H9 (cell line): ENCODE measurements at regions not wholly inside any gene's neighbourhood (a gene's known extent, or its start where the extent isn't known, plus 50 kb on each side); places are given as distances from the start of the nearest gene placed in this dataset.

Source experiments
- DNase-seq: peaks from one replicate; pipeline ENCODE4 v3.0.0-alpha.2; 2017
- H2AFZ ChIP-seq: one replicate; pipeline ENCODE4 v1.6.1; 2013; ENCODE audit warnings: mild to moderate bottlenecking, low read length, control low read depth, moderate library complexity
- H2AK5ac ChIP-seq: 2 replicates; pipeline ENCODE4 v1.6.1; 2013; ENCODE audit warnings: low read length, control low read depth, mixed read lengths; ENCODE audit not compliant: insufficient read length
- H2BK120ac ChIP-seq: one replicate; pipeline ENCODE4 v1.6.1; 2013; ENCODE audit warnings: low read depth, mild to moderate bottlenecking, low read length, control low read depth, inconsistent platforms; ENCODE audit not compliant: poor library complexity, severe bottlenecking
- H2BK12ac ChIP-seq: 2 replicates; pipeline ENCODE4 v1.6.1; 2013; ENCODE audit warnings: low read length, control low read depth, mixed read lengths, low read depth; ENCODE audit not compliant: insufficient read length
- H2BK15ac ChIP-seq: 2 replicates; pipeline ENCODE4 v1.6.1; 2013; ENCODE audit warnings: low read depth, low read length, control low read depth
- H2BK20ac ChIP-seq: one replicate; pipeline ENCODE4 v1.6.1; 2013; ENCODE audit warnings: low read depth, mild to moderate bottlenecking, low read length, control low read depth, inconsistent platforms; ENCODE audit not compliant: poor library complexity, severe bottlenecking
- H2BK5ac ChIP-seq: 2 replicates; pipeline ENCODE4 v1.6.1; 2013; ENCODE audit warnings: low read length, control low read depth, mixed read lengths; ENCODE audit not compliant: insufficient read length
- H3K14ac ChIP-seq: 2 replicates; pipeline ENCODE4 v1.6.1; 2013; ENCODE audit warnings: low read length, control low read depth; ENCODE audit not compliant: insufficient read depth
- H3K18ac ChIP-seq: 2 replicates; pipeline ENCODE4 v1.6.1; 2013; ENCODE audit warnings: low read depth, mild to moderate bottlenecking, mixed read lengths, low read length, control low read depth; ENCODE audit not compliant: insufficient read length
- H3K23ac ChIP-seq: 2 replicates; pipeline ENCODE4 v1.6.1; 2013; ENCODE audit warnings: low read length, control low read depth, mixed read lengths, low read depth; ENCODE audit not compliant: insufficient read length
- H3K23me2 ChIP-seq: 2 replicates; pipeline ENCODE4 v1.6.1; 2013; ENCODE audit warnings: low read depth, mild to moderate bottlenecking, mixed read lengths, low read length, control low read depth; ENCODE audit not compliant: insufficient read length, poor library complexity, severe bottlenecking
- H3K27ac ChIP-seq: 2 replicates; pipeline ENCODE4 v1.5.1; 2013; ENCODE audit warnings: low read length, control low read depth, mixed read lengths, low read depth; ENCODE audit not compliant: insufficient read length
- H3K27me3 ChIP-seq: 2 replicates; pipeline ENCODE4 v1.6.1; 2013; ENCODE audit warnings: low read length, control low read depth, inconsistent platforms; ENCODE audit not compliant: insufficient read depth
- H3K4ac ChIP-seq: 2 replicates; pipeline ENCODE4 v1.6.1; 2013; ENCODE audit warnings: low read depth, mild to moderate bottlenecking, control low read depth, inconsistent platforms, low read length, moderate library complexity
- H3K4me1 ChIP-seq: 2 replicates; pipeline ENCODE4 v1.6.1; 2013; ENCODE audit warnings: low read length, control low read depth, inconsistent platforms; ENCODE audit not compliant: insufficient read depth
- H3K4me2 ChIP-seq: 2 replicates; pipeline ENCODE4 v1.6.1; 2013; ENCODE audit warnings: low read length, control low read depth, mixed read lengths; ENCODE audit not compliant: insufficient read length, insufficient read depth
- H3K56ac ChIP-seq: 2 replicates; pipeline ENCODE4 v1.6.1; 2013; ENCODE audit warnings: low read depth, mild to moderate bottlenecking, mixed read lengths, low read length, control low read depth; ENCODE audit not compliant: insufficient read length
- H3K79me1 ChIP-seq: 2 replicates; pipeline ENCODE4 v1.6.1; 2013; ENCODE audit warnings: low read depth, mild to moderate bottlenecking, moderate library complexity, low read length, control low read depth, inconsistent platforms; ENCODE audit not compliant: insufficient read depth, poor library complexity, severe bottlenecking
- H3K79me2 ChIP-seq: 2 replicates; pipeline ENCODE4 v1.6.1; 2013; ENCODE audit warnings: low read length, control low read depth, inconsistent platforms; ENCODE audit not compliant: insufficient read depth
- H3K9ac ChIP-seq: 2 replicates; pipeline ENCODE4 v1.6.1; 2013; ENCODE audit warnings: low read length, control low read depth, mixed read lengths; ENCODE audit not compliant: insufficient read length; ENCODE audit errors: extremely low read depth
- H3K9me3 ChIP-seq: one replicate; pipeline ENCODE4 v1.6.1; 2013; ENCODE audit warnings: low read depth, low read length, inconsistent platforms; ENCODE audit not compliant: control insufficient read depth
- H3T11ph ChIP-seq: one replicate; pipeline ENCODE4 v1.6.1; 2013; ENCODE audit warnings: mild to moderate bottlenecking, low read length, control low read depth, inconsistent platforms
- H4K20me1 ChIP-seq: one replicate; pipeline ENCODE4 v1.6.1; 2013; ENCODE audit not compliant: control insufficient read depth, insufficient read length, insufficient read depth
- H4K5ac ChIP-seq: 2 replicates; pipeline ENCODE4 v1.6.1; 2013; ENCODE audit warnings: low read depth, mild to moderate bottlenecking, mixed read lengths, low read length, control low read depth; ENCODE audit not compliant: insufficient read length
- H4K8ac ChIP-seq: replicated peaks from 2 replicates; pipeline ENCODE4 v1.6.1; 2013; ENCODE audit warnings: low read length, control low read depth, mixed read lengths, low read depth; ENCODE audit not compliant: insufficient read length
- H4K91ac ChIP-seq: 2 replicates; pipeline ENCODE4 v1.6.1; 2013; ENCODE audit warnings: low read depth, mild to moderate bottlenecking, moderate library complexity, mixed read lengths, low read length, control low read depth; ENCODE audit not compliant: insufficient read length
- H3K27ac Mint-ChIP-seq, 3 experiments: 2 replicates in 2 of 3; 3 replicates in 1 of 3; pipeline ENCODE4 v1.8.0; 2020 to 2021; ENCODE audit warnings: mixed read lengths in 3 of 3, mild to moderate bottlenecking in 1 of 3, moderate library complexity in 1 of 3
- H3K27me3 Mint-ChIP-seq: 2 replicates; pipeline ENCODE4 v1.8.0; 2021; ENCODE audit warnings: low read depth, mild to moderate bottlenecking, moderate library complexity, mixed read lengths
- H3K36me3 Mint-ChIP-seq, 3 experiments: 2 replicates in 2 of 3; 3 replicates in 1 of 3; pipeline ENCODE4 v1.8.0; 2020 to 2021; ENCODE audit warnings: low read depth in 3 of 3, mixed read lengths in 3 of 3; ENCODE audit not compliant: insufficient read depth in 1 of 3
- H3K4me1 Mint-ChIP-seq, 2 experiments: 2 replicates each; pipeline ENCODE4 v1.8.0; 2020; ENCODE audit warnings: mixed read lengths in 2 of 2
- H3K4me3 Mint-ChIP-seq, 2 experiments: 2 replicates in 1 of 2; 3 replicates in 1 of 2; pipeline ENCODE4 v1.8.0; 2020 to 2021; ENCODE audit warnings: mild to moderate bottlenecking in 2 of 2, mixed read lengths in 2 of 2, moderate library complexity in 1 of 2
- H3K9me3 Mint-ChIP-seq, 2 experiments: 2 replicates in 1 of 2; 3 replicates in 1 of 2; pipeline ENCODE4 v1.8.0; 2020; ENCODE audit warnings: mild to moderate bottlenecking in 2 of 2, mixed read lengths in 2 of 2, moderate library complexity in 1 of 2
- CTCF ChIP-seq: fragments of 200-600 bp; sonication (generic); conservative IDR thresholded peaks from 3 replicates; pipeline ENCODE4 v1.8.0; 2021; ENCODE audit warnings: antibody characterized with exemption, mild to moderate bottlenecking
- WGBS: extraction: QIAGEN DNeasy Blood & Tissue Kit; methylation state at CpG from one replicate; pipeline ENCODE4 v1.1.7; 2013; ENCODE audit warnings: missing lambda C conversion rate, low lambda C conversion rate, mixed read lengths; ENCODE audit not compliant: insufficient read length; ENCODE audit errors: extremely low coverage; 5-methylcytosine and 5-hydroxymethylcytosine counted together

DNA sequence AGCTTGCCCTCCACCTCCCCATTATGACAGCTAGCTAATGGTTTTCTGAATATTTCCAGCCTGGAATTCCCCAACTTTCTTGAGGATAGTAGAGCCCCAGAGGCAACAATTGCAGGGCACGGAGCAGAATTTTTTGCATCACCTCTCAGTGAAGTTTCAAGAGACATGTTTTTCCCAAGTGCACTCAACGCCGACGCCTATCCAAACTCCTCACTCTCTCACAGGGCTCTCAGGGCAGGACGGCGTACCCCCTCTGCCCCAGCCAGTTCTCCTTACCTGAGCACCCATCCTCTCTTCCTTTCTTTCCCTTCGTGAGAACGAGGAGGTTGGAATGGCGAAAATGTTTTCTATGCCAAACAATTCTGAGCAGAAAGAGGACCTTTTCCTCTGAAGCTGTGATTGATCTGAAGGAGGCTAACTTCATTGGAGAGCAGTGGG, 83.1 kb upstream of the FOXQ1 start:
- Histone ChIP-seq H3K9ac (no peak overlapping the region), H3K4me1 (no peaks in the 10 kb centered on the region), H3K23ac (no peak overlapping the region), H2BK12ac (no peak overlapping the region), H3K27me3 (no peaks in the 10 kb centered on the region), H4K5ac (no peak overlapping the region), H3K27ac (no peak overlapping the region), H3K23me2 (no peaks in the 10 kb centered on the region), H2BK15ac (no peak overlapping the region), H2BK20ac (no peak overlapping the region), H3K79me2 (no peaks in the 10 kb centered on the region), H3K14ac (no peak overlapping the region), H3K18ac (no peak overlapping the region), H2AK5ac (no peak overlapping the region), H2BK120ac (no peak overlapping the region), H3K4me2 (no peak overlapping the region), H3K79me1 (no peaks in the 10 kb centered on the region), H4K20me1 (no peaks in the 10 kb centered on the region), H3K9me3 (no peaks in the 10 kb centered on the region), H2BK5ac (no peak overlapping the region), H3K56ac (no peak overlapping the region), H2AFZ (no peak overlapping the region), H4K8ac (no peak overlapping the region), H3K4ac (no peak overlapping the region), H3T11ph (no peak overlapping the region), H4K91ac (no peak overlapping the region)
- TF ChIP-seq CTCF, result no peak
- Mint-ChIP-seq H3K27me3 (peaks cover 23% of the 10 kb centered on the region), H3K36me3 (no peaks in the 10 kb centered on the region), H3K27ac (no peak overlapping the region), H3K9me3 (no peaks in the 10 kb centered on the region), H3K4me3 (no peak overlapping the region), H3K4me1 (peaks cover 0 to 9% of the 10 kb centered on the region in 2 experiments; a peak in 2 of 4 replicates)
- WGBS, result no CpG with 5 or more reads among the region's 9 CpGs
- no peak for DNase-seq
